Fibroblast of lung (primary cell): ENCODE measurements at regions not wholly inside any gene's neighbourhood (a gene's known extent, or its start where the extent isn't known, plus 50 kb on each side); places are given as distances from the start of the nearest gene placed in this dataset.

ENCODE experiments used
- CTCF ChIP-seq, 2 donors: IDR thresholded peaks in 1 of 2; conservative IDR thresholded peaks in 1 of 2; 1 replicate in 1 of 2; 2 replicates in 1 of 2; pipeline ENCODE4 v1.5.1; 2011 to 2012; ENCODE audit warnings: low read length in 2 of 2, control low read depth in 1 of 2, inconsistent platforms in 1 of 2, low read depth in 1 of 2, mild to moderate bottlenecking in 1 of 2
- EZH2 ChIP-seq: IDR thresholded peaks from 2 replicates; pipeline ENCODE4 v1.5.1; 2012; ENCODE audit warnings: low read length, control low read depth, mild to moderate bottlenecking; ENCODE audit errors: missing control alignments

GRCh38 chr4:171650543-171650942 lies 162.7 kb upstream of the GALNTL6 start:
- no peak for TF ChIP-seq CTCF (conservative IDR thresholded peaks at IDR 0.05 in 1 of 2, IDR thresholded peaks at IDR 0.05 in 1 of 2; ENCODE audit: low read depth in 1 of 2, low read length in 2 of 2)
- TF ChIP-seq EZH2, result no peak
